ENCODE measurements at regions not wholly inside any gene's neighbourhood (a gene's known extent, or its start where the extent isn't known, plus 50 kb on each side); places are given as distances from the start of the nearest gene placed in this dataset.
A peak's percentile ranks its signal among the peaks of the same experiment; 100 is the strongest.

- no peak overlapping the region for H3K4me3 ChIP-seq (ENCODE audit: low read length)
- TF ChIP-seq CTCF (conservative IDR thresholded peaks at IDR 0.05; ENCODE audit: low read depth, low read length), result peak; percentile 5
- DNase-seq (ENCODE audit: low read depth), result no peak
Measured at GRCh38 chr13:70729369-70729768, 621.1 kb upstream of the KLHL1 start.

GRCh38 chr13:70723732-70724131 lies 615.5 kb upstream of the KLHL1 start:
- no peak overlapping the region for H3K4me3 ChIP-seq (ENCODE audit: low read length)
- DNase-seq (ENCODE audit: low read depth), result no peak
- peak; percentile 59 for TF ChIP-seq CTCF (conservative IDR thresholded peaks at IDR 0.05; ENCODE audit: low read depth, low read length)

- no peak for TF ChIP-seq CTCF (conservative IDR thresholded peaks at IDR 0.05; ENCODE audit: low read depth, low read length)
- H3K4me3 ChIP-seq (ENCODE audit: low read length), result no peak overlapping the region
- DNase-seq (ENCODE audit: low read depth), result no peak
Measured at GRCh38 chr13:70720386-70720785, 612.1 kb upstream of the KLHL1 start.

GRCh38 chr13:70714993-70715392 lies 606.7 kb upstream of the KLHL1 start:
- TF ChIP-seq CTCF (conservative IDR thresholded peaks at IDR 0.05; ENCODE audit: low read depth, low read length), result no peak
- DNase-seq (ENCODE audit: low read depth), result no peak
- no peak overlapping the region for H3K4me3 ChIP-seq (ENCODE audit: low read length)

GRCh38 chr13:70708775-70709174 lies 600.5 kb upstream of the KLHL1 start:
- no peak overlapping the region for H3K4me3 ChIP-seq (ENCODE audit: low read length)
- TF ChIP-seq CTCF (conservative IDR thresholded peaks at IDR 0.05; ENCODE audit: low read depth, low read length), result no peak
- DNase-seq (ENCODE audit: low read depth), result no peak

GRCh38 chr13:70703755-70704154 lies 595.5 kb upstream of the KLHL1 start:
- no peak for DNase-seq (ENCODE audit: low read depth)
- H3K4me3 ChIP-seq (ENCODE audit: low read length), result no peak overlapping the region
- no peak for TF ChIP-seq CTCF (conservative IDR thresholded peaks at IDR 0.05; ENCODE audit: low read depth, low read length)

GRCh38 chr13:70694996-70695715 lies 586.9 kb upstream of the KLHL1 start:
- no peak for DNase-seq (ENCODE audit: low read depth)
- TF ChIP-seq CTCF (conservative IDR thresholded peaks at IDR 0.05; ENCODE audit: low read depth, low read length), result no peak
- no peak overlapping the region for H3K4me3 ChIP-seq (ENCODE audit: low read length)

All from retinal pigment epithelial cell (primary cell).